Activated B cell treated with CpG ODN at 0.5 μM for 24 hours (primary cell): ENCODE measurements at regions not wholly inside any gene's neighbourhood (a gene's known extent, or its start where the extent isn't known, plus 50 kb on each side); places are given as distances from the start of the nearest gene placed in this dataset.

Source experiments
- ATAC-seq: fragments of 200-7000 bp; cut with Tn5 transposase; one replicate; pipeline ENCODE4 v1.10.0; 2021; ENCODE audit warnings: low read depth, mild to moderate bottlenecking, moderate library complexity
- CTCF ChIA-PET: fragments of 350-600 bp; sonication (Branson Sonifier 250); formaldehyde crosslinking; loops from one replicate; lab custom pipeline; 2021; ENCODE audit warnings: antibody characterized with exemption; lab: Charles Lee
- POLR2A ChIA-PET: fragments of 350-600 bp; sonication (Branson Sonifier 250); formaldehyde crosslinking; loops from one replicate; lab custom pipeline; 2021; ENCODE audit warnings: antibody characterized with exemption; lab: Charles Lee
- DNase-seq: peaks from one replicate; pipeline ENCODE4 v3.0.0; 2022
- H3K27ac Mint-ChIP-seq: one replicate; pipeline ENCODE4 v1.8.0; 2020; ENCODE audit warnings: mixed read lengths
- H3K27me3 Mint-ChIP-seq: one replicate; pipeline ENCODE4 v1.8.0; 2021; ENCODE audit warnings: mixed read lengths
- H3K36me3 Mint-ChIP-seq: one replicate; pipeline ENCODE4 v1.8.0; 2021; ENCODE audit warnings: low read depth, mixed read lengths
- H3K4me1 Mint-ChIP-seq: one replicate; pipeline ENCODE4 v1.8.0; 2021; ENCODE audit warnings: mixed read lengths
- H3K4me3 Mint-ChIP-seq: one replicate; pipeline ENCODE4 v1.8.0; 2020; ENCODE audit warnings: mild to moderate bottlenecking, mixed read lengths
- H3K9me3 Mint-ChIP-seq: one replicate; pipeline ENCODE4 v1.8.0; 2020; ENCODE audit warnings: mixed read lengths
- intact Hi-C: fragments of 100-400 bp; cut with micrococcal nuclease; formaldehyde crosslinking; loops from one replicate; pipeline ENCODE4 v1.15.1; 2024
- TF ChIP-seq, protein P1 (sequence below): fragments of 200-600 bp; IDR thresholded peaks from one replicate; pipeline ENCODE4 v1.8.0; 2022; ENCODE audit warnings: antibody characterized with exemption, mild to moderate bottlenecking

- DNase-seq: no peak
- POLR2A ChIA-PET: no interaction called here
- Mint-ChIP-seq H3K27ac (no peak overlapping the region), H3K4me3 (no peak overlapping the region), H3K27me3 (no peaks in the 10 kb centered on the region), H3K4me1 (no peaks in the 10 kb centered on the region), H3K36me3 (no peaks in the 10 kb centered on the region), H3K9me3 (peaks cover 2% of the 10 kb centered on the region)
- CTCF ChIA-PET: no interaction called here
- intact Hi-C loops: no loop called here
- TF ChIP-seq, protein P1, sequence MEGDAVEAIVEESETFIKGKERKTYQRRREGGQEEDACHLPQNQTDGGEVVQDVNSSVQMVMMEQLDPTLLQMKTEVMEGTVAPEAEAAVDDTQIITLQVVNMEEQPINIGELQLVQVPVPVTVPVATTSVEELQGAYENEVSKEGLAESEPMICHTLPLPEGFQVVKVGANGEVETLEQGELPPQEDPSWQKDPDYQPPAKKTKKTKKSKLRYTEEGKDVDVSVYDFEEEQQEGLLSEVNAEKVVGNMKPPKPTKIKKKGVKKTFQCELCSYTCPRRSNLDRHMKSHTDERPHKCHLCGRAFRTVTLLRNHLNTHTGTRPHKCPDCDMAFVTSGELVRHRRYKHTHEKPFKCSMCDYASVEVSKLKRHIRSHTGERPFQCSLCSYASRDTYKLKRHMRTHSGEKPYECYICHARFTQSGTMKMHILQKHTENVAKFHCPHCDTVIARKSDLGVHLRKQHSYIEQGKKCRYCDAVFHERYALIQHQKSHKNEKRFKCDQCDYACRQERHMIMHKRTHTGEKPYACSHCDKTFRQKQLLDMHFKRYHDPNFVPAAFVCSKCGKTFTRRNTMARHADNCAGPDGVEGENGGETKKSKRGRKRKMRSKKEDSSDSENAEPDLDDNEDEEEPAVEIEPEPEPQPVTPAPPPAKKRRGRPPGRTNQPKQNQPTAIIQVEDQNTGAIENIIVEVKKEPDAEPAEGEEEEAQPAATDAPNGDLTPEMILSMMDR: no peak
- ATAC-seq: no peak
These were observed 51.0 kb upstream of the MKRN3 start for GRCh38 chr15:23514484-23514883.

DNA sequence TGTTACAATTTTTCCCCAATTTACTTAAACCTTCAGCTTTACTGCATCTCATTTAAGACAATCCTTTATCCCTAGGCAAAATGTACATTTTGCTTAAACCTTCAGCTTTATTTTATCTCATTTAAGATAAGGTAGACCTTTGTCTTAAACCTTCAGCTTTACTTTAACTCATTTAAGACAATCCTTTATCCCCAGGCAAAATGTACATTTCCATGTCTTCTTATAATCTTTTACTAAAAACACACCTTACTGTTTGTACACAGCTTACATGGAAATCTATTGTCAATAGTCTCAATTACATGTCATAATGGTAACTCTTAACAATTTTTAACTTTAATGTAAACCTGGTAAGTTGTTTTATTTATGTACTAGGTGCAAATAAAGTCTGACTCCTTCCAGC lies 58.7 kb upstream of the MKRN3 start:
- Mint-ChIP-seq H3K27ac (no peak overlapping the region), H3K4me1 (no peaks in the 10 kb centered on the region), H3K9me3 (peaks cover 3% of the 10 kb centered on the region), H3K4me3 (no peak overlapping the region), H3K27me3 (no peaks in the 10 kb centered on the region), H3K36me3 (no peaks in the 10 kb centered on the region)
- intact Hi-C loops: no loop called here
- DNase-seq: no peak
- POLR2A ChIA-PET: no interaction called here
- ATAC-seq: no peak
- CTCF ChIA-PET: interaction anchor here (0.9 kb wide), 1 partner anchor 13 kb away, joined by 3 read pairs; no protein-coding TSS in a partner anchor
- TF ChIP-seq, protein P1: no peak

GRCh38 chr15:23503980-23504379 lies 56.9 kb upstream of the GOLGA6L2 start:
- H3K4me3 Mint-ChIP-seq: no peak overlapping the region
- ChIA-PET POLR2A (no interaction called here), CTCF (no interaction called here)
- H3K36me3 Mint-ChIP-seq: no peaks in the 10 kb centered on the region
- no peak overlapping the region for H3K27ac Mint-ChIP-seq
- H3K27me3 Mint-ChIP-seq: no peaks in the 10 kb centered on the region
- H3K9me3 Mint-ChIP-seq: no peaks in the 10 kb centered on the region
- TF ChIP-seq, protein P1: no peak
- DNase-seq: no peak
- intact Hi-C loops: no loop called here
- H3K4me1 Mint-ChIP-seq: no peaks in the 10 kb centered on the region
- ATAC-seq: no peak

- Mint-ChIP-seq H3K27ac (no peak overlapping the region), H3K4me3 (no peak overlapping the region), H3K36me3 (no peaks in the 10 kb centered on the region), H3K4me1 (no peaks in the 10 kb centered on the region), H3K9me3 (no peaks in the 10 kb centered on the region), H3K27me3 (no peaks in the 10 kb centered on the region)
- CTCF ChIA-PET: no interaction called here
- intact Hi-C loops: no loop called here
- TF ChIP-seq, protein P1: no peak
- no peak for DNase-seq
- POLR2A ChIA-PET: no interaction called here
- ATAC-seq: no peak
These were observed 56.5 kb upstream of the GOLGA6L2 start for GRCh38 chr15:23503576-23503975.

DNA sequence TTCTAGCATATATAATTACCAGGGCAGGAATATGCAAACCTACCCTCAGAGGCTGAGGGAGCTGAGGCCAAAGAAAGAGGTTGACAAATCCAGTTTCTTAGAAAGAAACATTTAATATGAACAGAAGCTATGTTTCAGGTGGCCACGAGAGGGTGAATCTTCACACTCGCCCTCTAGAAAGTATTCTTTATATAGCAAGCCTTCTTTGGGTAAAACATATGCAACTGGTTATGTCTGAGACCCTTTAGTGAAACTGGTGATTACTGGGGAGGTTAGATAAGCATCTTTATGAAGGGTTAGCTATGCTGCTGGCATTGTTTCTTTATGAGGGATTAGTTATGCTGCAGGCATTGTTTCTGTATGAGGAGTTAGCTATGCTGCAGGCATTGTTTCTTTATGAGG lies 50.7 kb upstream of the GOLGA6L2 start:
- Mint-ChIP-seq H3K4me1 (no peaks in the 10 kb centered on the region), H3K27me3 (no peaks in the 10 kb centered on the region), H3K9me3 (no peaks in the 10 kb centered on the region), H3K4me3 (no peak overlapping the region), H3K36me3 (no peaks in the 10 kb centered on the region), H3K27ac (no peak overlapping the region)
- POLR2A ChIA-PET: no interaction called here
- intact Hi-C loops: no loop called here
- TF ChIP-seq, protein P1: no peak
- CTCF ChIA-PET: interaction anchor here (1.0 to 1.1 kb wide), 2 partner anchors 11 to 20 kb away, joined by 5 read pairs; no protein-coding TSS in a partner anchor
- no peak for DNase-seq
- no peak for ATAC-seq
